OCI-LY7 (cell line): ENCODE measurements at regions not wholly inside any gene's neighbourhood (a gene's known extent, or its start where the extent isn't known, plus 50 kb on each side); places are given as distances from the start of the nearest gene placed in this dataset.

ENCODE experiments used
- BruUV-seq: library from RNA; stranded (reverse); fragments of 400-500 nt; replicated peaks from 2 replicates; lab custom pipeline; 2021; lab: Mats Ljungman, UMichigan
- CTCF ChIA-PET: fragments of 300-600 bp; sonication (Branson Sonifier 250); formaldehyde crosslinking; loops from one replicate; lab custom pipeline; 2022; ENCODE audit warnings: antibody characterized with exemption; ENCODE audit not compliant: unreplicated experiment; lab: Charles Lee
- POLR2A ChIA-PET: fragments of 300-600 bp; sonication (Branson Sonifier 250); formaldehyde crosslinking; loops from one replicate; lab custom pipeline; 2022; ENCODE audit warnings: antibody characterized with exemption; lab: Charles Lee
- DNase-seq: peaks from one replicate; pipeline ENCODE4 v3.0.0-alpha.2; 2015; ENCODE audit warnings: low spot score
- H2AFZ ChIP-seq: fragments of 200-600 bp; sonication (generic), shearing (Covaris generic); 2 replicates; pipeline ENCODE4 v1.6.1; 2014; ENCODE audit warnings: mild to moderate bottlenecking, antibody characterized with exemption, low read length, moderate library complexity
- H3K27ac ChIP-seq: fragments of 200-600 bp; sonication (generic); 2 replicates; pipeline ENCODE4 v1.5.1; 2014; ENCODE audit warnings: mixed run types, low read depth, mild to moderate bottlenecking, moderate library complexity, low read length, inconsistent platforms; ENCODE audit not compliant: poor library complexity, severe bottlenecking
- H3K36me3 ChIP-seq: fragments of 200-600 bp; sonication (generic); 2 replicates; pipeline ENCODE4 v1.6.1; 2014; ENCODE audit warnings: mild to moderate bottlenecking, antibody characterized with exemption, low read length, moderate library complexity, mixed read lengths; ENCODE audit not compliant: insufficient read depth
- H3K4me1 ChIP-seq: fragments of 200-600 bp; sonication (generic); 2 replicates; pipeline ENCODE4 v1.5.1; 2014; ENCODE audit warnings: mild to moderate bottlenecking, low read length; ENCODE audit not compliant: insufficient read depth, poor library complexity, severe bottlenecking
- H3K4me2 ChIP-seq: fragments of 200-600 bp; sonication (generic); 2 replicates; pipeline ENCODE4 v1.6.1; 2014; ENCODE audit warnings: mild to moderate bottlenecking, low read length
- H3K4me3 ChIP-seq: fragments of 200-600 bp; sonication (generic); 2 replicates; pipeline ENCODE4 v1.5.1; 2014; ENCODE audit warnings: mild to moderate bottlenecking, low read depth, low read length; ENCODE audit not compliant: poor library complexity, severe bottlenecking
- H3K79me2 ChIP-seq: fragments of 200-600 bp; sonication (generic); 2 replicates; pipeline ENCODE4 v1.6.1; 2016; ENCODE audit warnings: low read depth, mild to moderate bottlenecking, low read length, moderate library complexity, mixed read lengths; ENCODE audit not compliant: insufficient read depth
- H3K9me2 ChIP-seq: fragments of 200-600 bp; sonication (generic); 2 replicates; pipeline ENCODE4 v1.6.1; 2016; ENCODE audit warnings: mild to moderate bottlenecking, low read length, mixed read lengths; ENCODE audit not compliant: insufficient read depth
- H3K9me3 ChIP-seq: fragments of 200-600 bp; sonication (generic); 2 replicates; pipeline ENCODE4 v1.6.1; 2014; ENCODE audit warnings: mild to moderate bottlenecking, mixed run types, low read length, mixed read lengths
- H4K20me1 ChIP-seq: fragments of 200-600 bp; sonication (generic); 2 replicates; pipeline ENCODE4 v1.6.1; 2014; ENCODE audit warnings: mild to moderate bottlenecking, antibody characterized with exemption, low read length, moderate library complexity, mixed read lengths; ENCODE audit not compliant: insufficient read depth
- EZH2phosphoT487 ChIP-seq: fragments of 200-600 bp; sonication (generic); IDR thresholded peaks from 2 replicates; pipeline ENCODE4 v1.6.1; 2018; ENCODE audit warnings: low read depth, borderline replicate concordance, mild to moderate bottlenecking, mixed run types, antibody characterized with exemption, low read length, moderate library complexity, mixed read lengths
- intact Hi-C: fragments of 100-400 bp; cut with micrococcal nuclease; formaldehyde crosslinking; loops from one replicate; pipeline ENCODE4 v1.10.0; 2022; ENCODE audit not compliant: unreplicated experiment
- TF ChIP-seq, protein P1 (sequence below): fragments of 200-600 bp; sonication (generic); conservative IDR thresholded peaks from 2 replicates; pipeline ENCODE4 v1.5.1; 2014; ENCODE audit warnings: mild to moderate bottlenecking, antibody characterized with exemption, low read length, moderate library complexity, mixed read lengths

DNA sequence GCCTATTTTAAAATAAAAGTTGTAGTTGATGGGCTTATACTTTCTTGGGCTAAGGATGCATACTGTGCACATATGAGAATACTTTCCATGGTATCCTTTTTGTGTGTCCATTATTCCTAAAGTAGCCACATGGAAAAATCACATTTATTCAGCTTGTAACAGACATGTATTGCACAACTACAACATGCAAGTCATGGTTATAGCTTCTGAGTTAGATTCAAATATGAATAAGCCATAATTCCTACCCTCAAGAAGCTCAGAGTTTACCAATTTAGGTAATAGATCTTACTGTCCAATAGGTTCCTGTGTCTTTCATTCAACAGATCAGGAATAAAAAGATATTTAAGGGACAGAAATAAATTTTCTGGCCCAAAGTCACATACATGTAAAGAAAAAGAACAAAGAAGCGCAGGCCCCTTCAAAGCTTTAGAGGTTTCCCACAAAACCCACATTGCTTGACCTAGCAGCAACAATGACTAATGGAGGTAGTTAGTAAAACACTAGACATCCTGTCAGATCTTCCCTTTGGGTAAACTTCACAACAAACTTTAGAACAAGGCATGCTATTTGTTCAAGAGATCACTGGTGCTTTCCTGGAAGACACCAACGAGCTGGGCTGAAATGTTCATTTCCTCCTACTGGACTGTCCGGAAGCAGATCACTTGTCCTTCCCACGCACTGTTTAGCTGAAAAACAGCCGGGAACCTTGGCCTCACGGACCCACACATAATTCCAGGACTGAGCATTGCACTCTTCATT is 78.4 kb upstream of the ITGA1 start:
- H3K4me2 ChIP-seq = no peak overlapping the region
- no peaks in the 10 kb centered on the region for H3K9me3 ChIP-seq
- no peaks in the 10 kb centered on the region for H3K4me1 ChIP-seq
- no peak overlapping the region for H3K27ac ChIP-seq
- no peaks in the 10 kb centered on the region for H3K9me2 ChIP-seq
- H3K79me2 ChIP-seq = no peaks in the 10 kb centered on the region
- ChIA-PET CTCF (no interaction called here), POLR2A (no interaction called here)
- no peak overlapping the region for H2AFZ ChIP-seq
- no peak overlapping the region for H3K4me3 ChIP-seq
- no TSS peak for BruUV-seq
- intact Hi-C loops = no loop called here
- no peaks in the 10 kb centered on the region for H4K20me1 ChIP-seq
- no peaks in the 10 kb centered on the region for H3K36me3 ChIP-seq
- no peak for DNase-seq
- TF ChIP-seq EZH2phosphoT487 = no peak
- TF ChIP-seq, protein P1, sequence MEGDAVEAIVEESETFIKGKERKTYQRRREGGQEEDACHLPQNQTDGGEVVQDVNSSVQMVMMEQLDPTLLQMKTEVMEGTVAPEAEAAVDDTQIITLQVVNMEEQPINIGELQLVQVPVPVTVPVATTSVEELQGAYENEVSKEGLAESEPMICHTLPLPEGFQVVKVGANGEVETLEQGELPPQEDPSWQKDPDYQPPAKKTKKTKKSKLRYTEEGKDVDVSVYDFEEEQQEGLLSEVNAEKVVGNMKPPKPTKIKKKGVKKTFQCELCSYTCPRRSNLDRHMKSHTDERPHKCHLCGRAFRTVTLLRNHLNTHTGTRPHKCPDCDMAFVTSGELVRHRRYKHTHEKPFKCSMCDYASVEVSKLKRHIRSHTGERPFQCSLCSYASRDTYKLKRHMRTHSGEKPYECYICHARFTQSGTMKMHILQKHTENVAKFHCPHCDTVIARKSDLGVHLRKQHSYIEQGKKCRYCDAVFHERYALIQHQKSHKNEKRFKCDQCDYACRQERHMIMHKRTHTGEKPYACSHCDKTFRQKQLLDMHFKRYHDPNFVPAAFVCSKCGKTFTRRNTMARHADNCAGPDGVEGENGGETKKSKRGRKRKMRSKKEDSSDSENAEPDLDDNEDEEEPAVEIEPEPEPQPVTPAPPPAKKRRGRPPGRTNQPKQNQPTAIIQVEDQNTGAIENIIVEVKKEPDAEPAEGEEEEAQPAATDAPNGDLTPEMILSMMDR = no peak

DNA sequence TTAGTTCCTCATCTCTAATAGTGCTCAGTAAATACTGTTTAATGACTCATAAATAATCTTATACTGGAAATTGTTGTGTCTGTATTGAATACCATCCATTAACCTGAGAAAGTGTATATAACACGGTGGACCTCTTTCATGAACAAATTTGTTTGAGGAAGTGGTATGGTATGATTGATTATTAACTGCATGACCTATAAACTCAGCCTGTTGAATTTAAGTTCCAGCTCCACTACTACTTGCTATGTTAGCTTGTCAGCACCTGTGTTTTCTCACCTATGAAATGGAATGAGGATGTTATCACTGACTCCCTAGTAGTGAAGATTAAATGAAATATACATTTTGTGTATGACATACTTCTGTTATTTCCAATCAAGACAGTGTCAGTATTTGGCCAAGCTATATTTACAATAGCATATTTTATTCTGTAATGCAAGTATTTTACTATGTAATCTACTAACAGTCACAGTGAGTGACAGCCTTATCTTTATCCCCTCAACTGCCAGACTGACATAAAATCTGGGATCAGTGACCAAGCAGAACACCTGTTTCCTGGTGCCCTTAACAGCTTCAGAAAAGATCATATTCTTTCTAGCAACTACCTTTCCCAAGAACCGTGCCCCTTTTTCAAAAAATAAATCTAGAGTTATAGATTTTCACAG is 77.3 kb upstream of the ITGA1 start:
- no peaks in the 10 kb centered on the region for H3K4me1 ChIP-seq
- no peaks in the 10 kb centered on the region for H3K9me2 ChIP-seq
- H3K4me2 ChIP-seq = no peak overlapping the region
- no peaks in the 10 kb centered on the region for H3K79me2 ChIP-seq
- no TSS peak for BruUV-seq
- CTCF ChIA-PET = no interaction called here
- no peaks in the 10 kb centered on the region for H4K20me1 ChIP-seq
- H3K27ac ChIP-seq = no peak overlapping the region
- H3K4me3 ChIP-seq = no peak overlapping the region
- DNase-seq = no peak
- H3K9me3 ChIP-seq = no peaks in the 10 kb centered on the region
- POLR2A ChIA-PET = interaction anchor here (0.6 kb wide), 2 partner anchors 9 to 113 kb away, joined by 3 read pairs; no protein-coding TSS in a partner anchor
- no peaks in the 10 kb centered on the region for H3K36me3 ChIP-seq
- no peak overlapping the region for H2AFZ ChIP-seq
- intact Hi-C loops = no loop called here
- TF ChIP-seq, protein P1 = no peak
- TF ChIP-seq EZH2phosphoT487 = no peak

DNA sequence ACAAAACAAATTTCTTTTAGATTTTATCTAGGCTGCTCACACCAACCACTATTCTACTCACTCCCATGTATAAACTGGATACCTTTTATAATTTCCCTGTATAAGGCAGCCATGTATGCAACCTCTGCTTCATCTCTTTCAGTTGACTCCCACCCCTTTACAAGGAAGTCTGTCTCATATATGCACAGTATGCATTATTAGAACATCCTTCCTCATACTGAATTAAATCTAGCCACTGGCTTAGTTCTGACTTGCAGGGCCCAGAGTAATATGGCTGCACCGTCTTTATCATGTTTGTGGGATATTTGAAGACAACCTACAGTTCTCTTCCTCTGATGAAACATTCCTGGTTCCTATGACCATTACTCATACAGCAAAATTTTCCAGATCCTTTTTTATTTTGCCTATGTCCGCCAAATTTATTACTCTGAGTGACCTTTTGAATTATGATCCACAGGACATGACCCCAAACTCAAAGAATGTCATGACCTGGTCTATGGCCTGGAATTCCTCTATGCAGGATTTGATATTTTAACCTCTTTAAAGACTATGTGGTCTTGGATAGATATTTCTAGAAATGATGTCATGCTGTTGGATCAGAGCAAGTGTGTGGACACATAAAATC is 76.6 kb upstream of the ITGA1 start:
- no peaks in the 10 kb centered on the region for H3K9me2 ChIP-seq
- BruUV-seq = no TSS peak
- TF ChIP-seq, protein P1 = no peak
- no peak for TF ChIP-seq EZH2phosphoT487
- H2AFZ ChIP-seq = no peak overlapping the region
- H3K4me2 ChIP-seq = no peak overlapping the region
- no peak overlapping the region for H3K27ac ChIP-seq
- ChIA-PET POLR2A (interaction anchor here (0.6 to 0.7 kb wide), 2 partner anchors 10 to 51 kb away, joined by 3 read pairs; no protein-coding TSS in a partner anchor), CTCF (no interaction called here)
- no peaks in the 10 kb centered on the region for H3K9me3 ChIP-seq
- DNase-seq = no peak
- no peak overlapping the region for H3K4me3 ChIP-seq
- intact Hi-C loops = no loop called here
- no peaks in the 10 kb centered on the region for H3K79me2 ChIP-seq
- no peaks in the 10 kb centered on the region for H4K20me1 ChIP-seq
- H3K4me1 ChIP-seq = no peaks in the 10 kb centered on the region
- H3K36me3 ChIP-seq = no peaks in the 10 kb centered on the region
